Adrenal gland (tissue), 9 donors: ENCODE measurements at regions not wholly inside any gene's neighbourhood (a gene's known extent, or its start where the extent isn't known, plus 50 kb on each side); places are given as distances from the start of the nearest gene placed in this dataset.

ENCODE experiments used
- DNase-seq, 7 donors: peaks; one replicate each; pipeline ENCODE4 v3.0.0-alpha.2; 2019 to 2020
- H3K27ac ChIP-seq, 5 donors: fragments of 200-600 bp; sonication (generic) in 4 of 5; 1 replicate in 3 of 5; 2 replicates in 2 of 5; pipeline versions ENCODE4 v1.5.1 to v1.8.0; 2016 to 2020; ENCODE audit warnings: mild to moderate bottlenecking in 1 of 5
- H3K27me3 ChIP-seq: fragments of 200-600 bp; 2 replicates; pipeline ENCODE4 v1.8.0; 2021
- H3K36me3 ChIP-seq, 2 donors: fragments of 200-600 bp; replicated peaks in 1 of 2; 1 replicate in 1 of 2; 2 replicates in 1 of 2; pipeline versions ENCODE4 v1.5.1 to v1.8.0; 2018 to 2022
- H3K4me1 ChIP-seq, 2 donors: fragments of 200-600 bp; replicated peaks in 1 of 2; 1 replicate in 1 of 2; 2 replicates in 1 of 2; pipeline versions ENCODE4 v1.5.1 to v1.8.0; 2018 to 2021
- H3K4me3 ChIP-seq, 4 donors: fragments of 200-600 bp; sonication (generic) in 3 of 4; one replicate each; pipeline ENCODE4 v1.5.1; 2016 to 2018
- H3K9me3 ChIP-seq, 3 donors: fragments of 200-600 bp; sonication (generic) in 1 of 3; replicated peaks in 1 of 3; 1 replicate in 2 of 3; 2 replicates in 1 of 3; pipeline versions ENCODE4 v1.5.1 to v1.8.0; 2016 to 2021
- CTCF ChIP-seq, 6 experiments: fragments of 450-650 bp in 4 of 6; fragments of 200-600 bp in 2 of 6; sonication (generic) in 1 of 6; IDR thresholded peaks; 1 replicate in 5 of 6; 2 replicates in 1 of 6; pipeline versions ENCODE4 v1.5.1 to v1.8.0; 2016 to 2021; ENCODE audit warnings: antibody characterized with exemption in 6 of 6, mild to moderate bottlenecking in 2 of 6, moderate library complexity in 1 of 6
- POLR2A ChIP-seq, 2 donors: fragments of 450-650 bp; IDR thresholded peaks; one replicate each; pipeline ENCODE4 v1.6.1; 2017; ENCODE audit warnings: antibody characterized with exemption in 2 of 2, mild to moderate bottlenecking in 2 of 2, moderate library complexity in 1 of 2
- WGBS, 4 donors: extraction: QIAGEN DNeasy Blood & Tissue Kit in 2 of 4; methylation state at CpG; one replicate each; pipeline versions ENCODE4 v1.1.5 to v1.1.7; 2013 to 2017; 5-methylcytosine and 5-hydroxymethylcytosine counted together
- intact Hi-C, 2 donors: fragments of 100-400 bp; cut with DNase I; formaldehyde crosslinking; loops; one replicate each; pipeline versions ENCODE4 v1.14.1 to v1.15.0; 2022 to 2023
- donor health status: healthy with polysubstance abuse.
- donor health status: Bipolar disorder and iron deficiency.
- donor health status: DM: yes; HTN: yes; CAD: no.
- donor health status: DM: no; HTN: no; CAD: no.
- donor health status: DM: no; HTN: no; CAD: no.

GRCh38 chr20:39717936-39718335 is 755.8 kb downstream of the DHX35 start:
- 74 to 87% (median 84%) methylated on average over 5 of the region's 5 CpGs for WGBS, 4 donors
- Histone ChIP-seq H3K9me3 (no peaks in the 10 kb centered on the region), H3K27ac (no peak overlapping the region), H3K4me3 (no peak overlapping the region), H3K4me1 (no peaks in the 10 kb centered on the region), H3K36me3 (no peaks in the 10 kb centered on the region), H3K27me3 (no peaks in the 10 kb centered on the region)
- intact Hi-C loops = no loop called here
- no peak for TF ChIP-seq POLR2A (IDR thresholded peaks at IDR 0.05)
- no peak for TF ChIP-seq CTCF (IDR thresholded peaks at IDR 0.05)
- no peak for DNase-seq

GRCh38 chr20:39716796-39717341 is 754.7 kb downstream of the DHX35 start:
- no peaks in the 10 kb centered on the region for H3K9me3 ChIP-seq
- intact Hi-C loops = no loop called here

GRCh38 chr20:39713076-39713840 is 751.1 kb downstream of the DHX35 start:
- intact Hi-C loops = no loop called here
- no peak overlapping the region for H3K27ac ChIP-seq
- no peaks in the 10 kb centered on the region for H3K4me1 ChIP-seq
- no peak for DNase-seq
- TF ChIP-seq CTCF (IDR thresholded peaks at IDR 0.05) (no peak), POLR2A (IDR thresholded peaks at IDR 0.05) (no peak)
- no peak overlapping the region for H3K4me3 ChIP-seq
- 81 to 89% (median 87%) methylated on average over 4 of the region's 4 CpGs for WGBS, 4 donors
- no peaks in the 10 kb centered on the region for H3K27me3 ChIP-seq
- no peaks in the 10 kb centered on the region for H3K9me3 ChIP-seq
- H3K36me3 ChIP-seq = no peaks in the 10 kb centered on the region

More at GRCh38 chr20:39716796-39717341, 754.7 kb downstream of the DHX35 start:
- WGBS, 4 donors = 50 to 86% (median 63%) methylated on average over 1 of the region's 1 CpG
- H3K4me3 ChIP-seq = no peak overlapping the region
- H3K27me3 ChIP-seq = no peaks in the 10 kb centered on the region
- no peaks in the 10 kb centered on the region for H3K4me1 ChIP-seq
- H3K27ac ChIP-seq = no peak overlapping the region
- TF ChIP-seq POLR2A (IDR thresholded peaks at IDR 0.05) = no peak
- no peak for TF ChIP-seq CTCF (IDR thresholded peaks at IDR 0.05)
- no peaks in the 10 kb centered on the region for H3K36me3 ChIP-seq
- peak in 1 of 7 donors; percentile 12 for DNase-seq

GRCh38 chr20:39706184-39706663 is 744.1 kb downstream of the DHX35 start:
- 52 to 73% (median 63%) methylated on average over 3 of the region's 3 CpGs for WGBS, 4 donors
- DNase-seq = peak in 1 of 7 donors; percentile 17
- H3K9me3 ChIP-seq = no peaks in the 10 kb centered on the region

More at GRCh38 chr20:39706184-39706663, 744.1 kb downstream of the DHX35 start:
- Histone ChIP-seq H3K4me1 (no peaks in the 10 kb centered on the region), H3K27me3 (no peaks in the 10 kb centered on the region), H3K27ac (no peak overlapping the region), H3K4me3 (no peak overlapping the region), H3K36me3 (no peaks in the 10 kb centered on the region)
- intact Hi-C loops = no loop called here
- TF ChIP-seq POLR2A (IDR thresholded peaks at IDR 0.05) (no peak), CTCF (IDR thresholded peaks at IDR 0.05) (no peak)
